BJ (cell line): ENCODE measurements at regions not wholly inside any gene's neighbourhood (a gene's known extent, or its start where the extent isn't known, plus 50 kb on each side); places are given as distances from the start of the nearest gene placed in this dataset.
"Not testable (repeated sequence)": the region's sequence is repeated elsewhere in the genome, so short reads cannot be mapped to it uniquely, and the experiment has no call there.

ENCODE experiments used
- CTCF ChIA-PET: fragments of 350-600 bp; formaldehyde crosslinking; extraction: SDS; loops from one replicate; lab custom pipeline; 2021; ENCODE audit warnings: antibody characterized with exemption, inconsistent platforms; lab: Yijun Ruan, JAX
- POLR2A ChIA-PET: fragments of 300-600 bp; sonication (Branson Sonifier 250); formaldehyde crosslinking; extraction: SDS; loops from one replicate; lab custom pipeline; 2021; ENCODE audit warnings: antibody characterized with exemption; lab: Charles Lee
- DNase-seq: peaks from one replicate; pipeline ENCODE4 v3.0.0-alpha.2; 2011; ENCODE audit warnings: low read depth
- H3K27me3 ChIP-seq: 2 replicates; pipeline ENCODE4 v1.6.0; 2011; ENCODE audit warnings: low read length; ENCODE audit not compliant: control insufficient read depth, insufficient read depth
- H3K36me3 ChIP-seq: 2 replicates; pipeline ENCODE4 v1.5.1; 2011; ENCODE audit warnings: low read length; ENCODE audit not compliant: control insufficient read depth, insufficient read depth
- H3K4me3 ChIP-seq: 2 replicates; pipeline ENCODE4 v1.5.1; 2011; ENCODE audit warnings: low read depth, mild to moderate bottlenecking, control low read depth, low read length
- CTCF ChIP-seq: IDR thresholded peaks from 2 replicates; pipeline ENCODE4 v1.5.1; 2011; ENCODE audit warnings: low read depth, mild to moderate bottlenecking, control low read depth, inconsistent platforms, low read length, moderate library complexity; ENCODE audit not compliant: insufficient read depth

GRCh38 chr4:12446657-12447185 lies 1018.0 kb upstream of the HS3ST1 start:
- POLR2A ChIA-PET = no interaction called here
- Histone ChIP-seq H3K36me3 (no peaks in the 10 kb centered on the region), H3K4me3 (no peak overlapping the region), H3K27me3 (no peaks in the 10 kb centered on the region)
- no peak for DNase-seq
- TF ChIP-seq CTCF = no peak
- CTCF ChIA-PET = no interaction called here

- no peak for DNase-seq
- H3K36me3 ChIP-seq = no peaks in the 10 kb centered on the region
- no peaks in the 10 kb centered on the region for H3K27me3 ChIP-seq
- TF ChIP-seq CTCF = no peak
- no peak overlapping the region for H3K4me3 ChIP-seq
- POLR2A ChIA-PET = no interaction called here
- CTCF ChIA-PET = no interaction called here
These were observed 1017.6 kb upstream of the HS3ST1 start for GRCh38 chr4:12446256-12446655.

GRCh38 chr4:12445711-12446235 lies 1017.1 kb upstream of the HS3ST1 start:
- CTCF ChIA-PET = no interaction called here
- no peak for TF ChIP-seq CTCF
- H3K36me3 ChIP-seq = no peaks in the 10 kb centered on the region

GRCh38 chr4:12439633-12440305 lies 1011.1 kb upstream of the HS3ST1 start:
- ChIA-PET CTCF (no interaction called here), POLR2A (no interaction called here)
- no peaks in the 10 kb centered on the region for H3K27me3 ChIP-seq
- no peak for TF ChIP-seq CTCF
- DNase-seq = no peak
- no peaks in the 10 kb centered on the region for H3K36me3 ChIP-seq
- no peak overlapping the region for H3K4me3 ChIP-seq

More at GRCh38 chr4:12445711-12446235, 1017.1 kb upstream of the HS3ST1 start:
- no peak for DNase-seq
- Histone ChIP-seq H3K27me3 (no peaks in the 10 kb centered on the region), H3K4me3 (no peak overlapping the region)
- POLR2A ChIA-PET = no interaction called here

GRCh38 chr4:12431259-12431658 lies 1002.6 kb upstream of the HS3ST1 start:
- POLR2A ChIA-PET, H3K27me3 ChIP-seq, H3K36me3 ChIP-seq, DNase-seq, H3K4me3 ChIP-seq, CTCF ChIA-PET: not testable (repeated sequence)
